GM12865 (cell line): ENCODE measurements at regions not wholly inside any gene's neighbourhood (a gene's known extent, or its start where the extent isn't known, plus 50 kb on each side); places are given as distances from the start of the nearest gene placed in this dataset.

Source experiments
- DNase-seq: peaks from one replicate; pipeline ENCODE4 v3.0.0; 2010; ENCODE audit warnings: low read depth
- H3K4me3 ChIP-seq: 2 replicates; pipeline ENCODE4 v1.5.1; 2011; ENCODE audit warnings: mild to moderate bottlenecking, low read depth, low read length, control low read depth
- CTCF ChIP-seq: IDR thresholded peaks from 2 replicates; pipeline ENCODE4 v1.5.1; 2011; ENCODE audit warnings: low read length, control low read depth, low read depth, inconsistent platforms; ENCODE audit not compliant: insufficient read depth; ENCODE audit errors: missing control alignments

- H3K4me3 ChIP-seq = no peak overlapping the region
- TF ChIP-seq CTCF = no peak
- DNase-seq = no peak
Measured at GRCh38 chr1:29444782-29445729, 208.7 kb downstream of the PTPRU start.

GRCh38 chr1:29444081-29444715, 207.9 kb downstream of the PTPRU start:
- no peak overlapping the region for H3K4me3 ChIP-seq
- no peak for DNase-seq
- TF ChIP-seq CTCF = no peak

- no peak overlapping the region for H3K4me3 ChIP-seq
- no peak for TF ChIP-seq CTCF
- DNase-seq = no peak
Measured at GRCh38 chr1:29441916-29442668, 205.8 kb downstream of the PTPRU start.

- TF ChIP-seq CTCF = no peak
- no peak for DNase-seq
- H3K4me3 ChIP-seq = no peak overlapping the region
Measured at GRCh38 chr1:29439615-29440014, 203.3 kb downstream of the PTPRU start.

GRCh38 chr1:29438991-29439390, 202.7 kb downstream of the PTPRU start:
- DNase-seq = no peak
- no peak overlapping the region for H3K4me3 ChIP-seq
- TF ChIP-seq CTCF = no peak

- no peak overlapping the region for H3K4me3 ChIP-seq
- TF ChIP-seq CTCF = no peak
- DNase-seq = no peak
Measured at GRCh38 chr1:29437946-29438345, 201.6 kb downstream of the PTPRU start.
